ENCODE measurements at regions not wholly inside any gene's neighbourhood (a gene's known extent, or its start where the extent isn't known, plus 50 kb on each side); places are given as distances from the start of the nearest gene placed in this dataset.

DNA sequence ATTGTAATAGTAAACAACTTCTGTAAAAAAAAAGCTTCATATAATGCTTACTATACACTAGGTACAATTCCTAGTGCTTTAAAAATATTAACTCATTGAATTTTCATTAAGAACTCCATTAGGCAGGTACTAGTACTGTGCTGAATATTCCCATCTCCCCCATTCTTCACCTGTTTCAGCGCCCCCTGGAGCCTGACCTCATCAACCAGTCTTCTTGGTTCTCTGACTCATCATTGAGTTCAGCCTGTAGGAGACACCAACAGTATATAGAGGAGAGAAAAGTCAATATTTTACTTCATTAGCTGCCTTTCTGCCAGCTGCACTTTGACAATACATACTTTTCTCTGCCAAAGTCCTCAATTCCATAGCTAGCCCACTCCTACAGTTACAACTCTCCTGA is 1009.9 kb upstream of the KLHL29 start:
- H3K4me3 ChIP-seq (ENCODE audit: low read length) = no peak overlapping the region
- TF ChIP-seq, protein P1, sequence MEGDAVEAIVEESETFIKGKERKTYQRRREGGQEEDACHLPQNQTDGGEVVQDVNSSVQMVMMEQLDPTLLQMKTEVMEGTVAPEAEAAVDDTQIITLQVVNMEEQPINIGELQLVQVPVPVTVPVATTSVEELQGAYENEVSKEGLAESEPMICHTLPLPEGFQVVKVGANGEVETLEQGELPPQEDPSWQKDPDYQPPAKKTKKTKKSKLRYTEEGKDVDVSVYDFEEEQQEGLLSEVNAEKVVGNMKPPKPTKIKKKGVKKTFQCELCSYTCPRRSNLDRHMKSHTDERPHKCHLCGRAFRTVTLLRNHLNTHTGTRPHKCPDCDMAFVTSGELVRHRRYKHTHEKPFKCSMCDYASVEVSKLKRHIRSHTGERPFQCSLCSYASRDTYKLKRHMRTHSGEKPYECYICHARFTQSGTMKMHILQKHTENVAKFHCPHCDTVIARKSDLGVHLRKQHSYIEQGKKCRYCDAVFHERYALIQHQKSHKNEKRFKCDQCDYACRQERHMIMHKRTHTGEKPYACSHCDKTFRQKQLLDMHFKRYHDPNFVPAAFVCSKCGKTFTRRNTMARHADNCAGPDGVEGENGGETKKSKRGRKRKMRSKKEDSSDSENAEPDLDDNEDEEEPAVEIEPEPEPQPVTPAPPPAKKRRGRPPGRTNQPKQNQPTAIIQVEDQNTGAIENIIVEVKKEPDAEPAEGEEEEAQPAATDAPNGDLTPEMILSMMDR (IDR thresholded peaks at IDR 0.05; ENCODE audit: insufficient read depth, low read depth, low read length, missing control alignments) = no peak
- no peak for DNase-seq (ENCODE audit: low read depth)

DNA sequence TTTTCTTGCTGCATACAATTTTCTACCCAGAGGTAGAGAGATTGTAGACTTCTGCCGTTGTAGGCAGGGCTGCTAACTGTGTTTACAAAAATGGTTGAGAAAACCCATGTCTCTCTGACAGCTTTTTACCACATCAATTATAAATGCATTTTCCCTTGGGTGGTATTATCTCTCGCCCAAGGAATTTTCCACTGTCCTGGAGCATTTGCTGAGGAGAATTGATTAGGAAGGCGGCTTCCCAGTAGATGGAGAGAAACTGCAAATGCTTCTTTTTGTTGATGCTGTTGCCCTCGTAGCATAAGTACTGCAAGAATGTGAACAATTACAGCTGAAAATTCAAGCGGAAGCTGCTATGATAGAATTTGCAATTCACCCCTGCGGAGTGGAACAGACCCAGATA is 1007.7 kb upstream of the KLHL29 start:
- TF ChIP-seq, protein P1 (IDR thresholded peaks at IDR 0.05; ENCODE audit: insufficient read depth, low read depth, low read length, missing control alignments) = no peak
- DNase-seq (ENCODE audit: low read depth) = no peak
- no peak overlapping the region for H3K4me3 ChIP-seq (ENCODE audit: low read length)

GRCh38 chr2:22382479-22383169 is 1002.4 kb upstream of the KLHL29 start:
- DNase-seq (ENCODE audit: low read depth) = no peak
- TF ChIP-seq, protein P1 (IDR thresholded peaks at IDR 0.05; ENCODE audit: insufficient read depth, low read depth, low read length, missing control alignments) = no peak
- H3K4me3 ChIP-seq (ENCODE audit: low read length) = no peak overlapping the region

- TF ChIP-seq, protein P1 (IDR thresholded peaks at IDR 0.05; ENCODE audit: insufficient read depth, low read depth, low read length, missing control alignments) = no peak
- no peak for DNase-seq (ENCODE audit: low read depth)
- no peak overlapping the region for H3K4me3 ChIP-seq (ENCODE audit: low read length)
Measured at GRCh38 chr2:22397847-22398246, 987.1 kb upstream of the KLHL29 start.

GRCh38 chr2:22403748-22404147 is 981.2 kb upstream of the KLHL29 start:
- TF ChIP-seq, protein P1 (IDR thresholded peaks at IDR 0.05; ENCODE audit: insufficient read depth, low read depth, low read length, missing control alignments) = no peak
- H3K4me3 ChIP-seq (ENCODE audit: low read length) = no peak overlapping the region
- DNase-seq (ENCODE audit: low read depth) = no peak

- H3K4me3 ChIP-seq (ENCODE audit: low read length) = no peak overlapping the region
- TF ChIP-seq, protein P1 (IDR thresholded peaks at IDR 0.05; ENCODE audit: insufficient read depth, low read depth, low read length, missing control alignments) = no peak
- no peak for DNase-seq (ENCODE audit: low read depth)
Measured at GRCh38 chr2:22406625-22407024, 978.4 kb upstream of the KLHL29 start.

DNA sequence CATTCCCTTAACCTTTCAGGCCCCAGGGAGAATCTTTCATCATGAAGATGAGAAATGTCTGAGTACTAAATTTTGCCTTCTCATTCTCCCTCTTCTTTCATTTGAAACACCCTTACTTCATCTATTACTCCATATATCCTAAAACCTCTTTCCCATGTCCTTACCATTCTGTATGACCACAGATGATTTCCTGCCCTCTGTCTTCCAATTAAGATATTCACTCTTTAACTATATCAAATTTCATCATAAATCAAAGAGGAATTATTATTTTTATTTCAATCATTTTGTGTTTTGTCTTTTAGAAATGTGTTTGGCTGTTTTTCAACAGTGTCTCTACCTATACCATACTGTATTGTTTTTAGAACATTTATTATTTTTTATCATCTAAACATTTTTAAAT is 964.9 kb upstream of the KLHL29 start:
- DNase-seq (ENCODE audit: low read depth) = no peak
- no peak overlapping the region for H3K4me3 ChIP-seq (ENCODE audit: low read length)
- TF ChIP-seq, protein P1 (IDR thresholded peaks at IDR 0.05; ENCODE audit: insufficient read depth, low read depth, low read length, missing control alignments) = no peak

All from epithelial cell of esophagus (primary cell).